CD4-positive, alpha-beta T cell treated with Interleukin-17A for 1 hour (primary cell): ENCODE measurements at regions not wholly inside any gene's neighbourhood (a gene's known extent, or its start where the extent isn't known, plus 50 kb on each side); places are given as distances from the start of the nearest gene placed in this dataset.
"Not testable (repeated sequence)": the region's sequence is repeated elsewhere in the genome, so short reads cannot be mapped to it uniquely, and the experiment has no call there.

Experiments
- DNase-seq: peaks from one replicate; pipeline ENCODE4 v3.0.0-alpha.2; 2020

GRCh38 chr5:159504857-159505304, 174.6 kb upstream of the IL12B start:
- no peak for DNase-seq

DNA sequence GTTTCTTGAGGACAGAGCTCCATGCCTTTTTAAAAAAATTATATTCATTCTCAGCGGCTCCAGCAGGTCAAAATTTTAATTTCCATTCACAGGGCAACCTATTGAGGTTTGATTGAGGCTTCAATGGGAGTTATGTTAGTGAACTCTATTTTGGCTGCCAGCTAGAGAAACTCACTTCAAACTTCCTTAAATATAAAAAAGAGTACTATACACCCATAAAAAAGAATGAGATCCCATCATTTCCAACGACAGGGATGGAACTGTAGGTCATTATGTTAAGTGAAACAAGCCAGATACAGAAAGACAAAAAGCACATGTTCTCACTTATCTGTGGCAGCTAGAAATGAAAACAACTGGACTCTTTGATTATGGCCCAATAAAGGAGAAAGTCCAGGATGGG, 176.8 kb upstream of the IL12B start:
- DNase-seq, result no peak

DNA sequence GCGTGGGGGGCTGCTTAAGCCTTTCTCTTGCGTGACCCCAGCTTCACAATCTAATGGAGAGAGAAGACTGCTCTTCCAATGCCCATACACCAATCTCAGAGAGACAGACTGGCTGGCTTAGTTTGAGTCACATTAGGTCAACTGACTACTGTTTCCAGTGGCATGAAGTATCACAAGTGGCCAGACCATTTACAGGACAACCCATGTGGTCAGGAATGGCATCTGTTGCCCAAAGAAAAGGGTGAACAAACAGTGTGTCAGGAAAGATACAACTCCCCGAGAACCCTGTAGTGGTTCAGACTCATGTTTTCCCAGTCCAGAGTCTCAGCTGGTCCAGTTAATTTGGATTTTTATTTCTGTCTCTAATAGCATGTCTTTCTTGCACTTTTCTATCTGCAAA, 177.4 kb upstream of the IL12B start:
- no peak for DNase-seq

GRCh38 chr5:159508344-159508743, 178.1 kb upstream of the IL12B start:
- no peak for DNase-seq

DNA sequence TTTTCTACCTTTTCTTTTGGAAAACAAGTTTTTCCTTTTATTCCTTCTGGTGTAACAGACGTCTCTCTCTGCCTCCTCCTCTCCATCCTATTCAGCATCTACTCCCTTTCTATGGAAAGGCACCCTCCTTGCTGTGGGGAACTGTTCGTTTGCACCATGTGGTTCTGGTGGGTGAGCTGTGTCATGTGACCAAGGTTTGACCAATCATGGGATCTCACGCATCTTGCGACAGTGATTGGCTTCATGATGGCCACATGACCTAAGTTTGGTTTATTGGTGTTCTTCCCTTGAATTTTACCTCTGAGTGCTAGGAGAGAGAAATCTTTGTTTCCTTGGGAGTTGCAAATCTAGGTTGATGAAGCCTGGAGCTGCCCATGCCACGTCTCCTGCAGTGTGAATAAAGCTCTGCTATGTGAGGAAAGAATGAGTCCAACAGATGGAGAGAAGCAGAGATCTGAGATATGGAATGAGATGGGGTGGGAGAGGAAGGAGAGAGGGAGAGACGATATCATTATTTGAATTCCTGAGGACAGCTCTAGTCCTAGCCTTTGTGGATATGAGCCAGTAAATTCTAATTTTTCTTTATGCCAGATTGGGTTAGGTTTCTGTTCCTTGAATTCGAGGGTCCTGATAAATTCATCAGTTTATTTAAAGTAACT, 178.8 kb upstream of the IL12B start:
- DNase-seq, result no peak

- no peak for DNase-seq
Observed at GRCh38 chr5:159510282-159510681, 180.0 kb upstream of the IL12B start.

- DNase-seq, result no peak
Observed at GRCh38 chr5:159511570-159511969, 181.3 kb upstream of the IL12B start.

DNA sequence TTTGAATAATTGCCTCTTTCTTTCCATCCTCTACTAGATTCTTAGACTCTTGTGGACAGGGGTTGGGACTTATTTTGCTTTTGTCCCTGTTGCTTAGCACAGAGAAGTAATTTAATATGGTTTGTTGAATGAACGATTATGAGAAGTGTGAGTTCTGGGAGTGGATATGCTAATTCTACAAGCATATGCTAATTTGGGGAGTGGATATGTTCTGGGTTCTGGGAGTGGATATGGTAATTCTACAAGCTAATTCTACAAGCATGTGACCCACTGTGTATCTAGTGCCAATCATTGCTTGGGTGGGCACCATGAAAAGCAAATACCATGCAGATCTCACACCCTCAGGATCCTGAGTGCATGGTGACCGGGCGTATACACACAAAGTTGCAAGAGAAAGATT, 181.8 kb upstream of the IL12B start:
- DNase-seq, result no peak

- no peak for DNase-seq
Observed at GRCh38 chr5:159514229-159514810, 184.0 kb upstream of the IL12B start.

DNA sequence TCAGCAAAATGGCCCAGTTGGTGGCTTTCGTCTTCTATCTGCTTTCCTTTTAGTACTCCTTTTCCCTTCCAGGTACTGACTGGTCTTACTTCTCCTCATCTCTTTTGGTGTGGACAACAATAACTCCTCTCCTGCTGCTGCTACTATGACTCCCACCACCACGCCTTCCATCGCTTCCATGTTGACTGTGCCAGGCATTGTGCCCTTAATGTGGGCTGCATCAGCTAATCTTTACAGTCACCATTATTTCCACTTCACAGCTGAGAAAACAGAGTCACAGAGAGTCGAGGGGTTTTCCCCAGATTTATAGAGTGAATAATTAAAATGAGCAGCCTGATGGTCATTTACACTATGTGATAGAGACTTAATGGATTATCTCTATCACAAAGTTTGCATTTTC, 184.9 kb upstream of the IL12B start:
- DNase-seq, result no peak

GRCh38 chr5:159515909-159516415, 185.7 kb upstream of the IL12B start:
- DNase-seq, result peak; percentile 72

DNA sequence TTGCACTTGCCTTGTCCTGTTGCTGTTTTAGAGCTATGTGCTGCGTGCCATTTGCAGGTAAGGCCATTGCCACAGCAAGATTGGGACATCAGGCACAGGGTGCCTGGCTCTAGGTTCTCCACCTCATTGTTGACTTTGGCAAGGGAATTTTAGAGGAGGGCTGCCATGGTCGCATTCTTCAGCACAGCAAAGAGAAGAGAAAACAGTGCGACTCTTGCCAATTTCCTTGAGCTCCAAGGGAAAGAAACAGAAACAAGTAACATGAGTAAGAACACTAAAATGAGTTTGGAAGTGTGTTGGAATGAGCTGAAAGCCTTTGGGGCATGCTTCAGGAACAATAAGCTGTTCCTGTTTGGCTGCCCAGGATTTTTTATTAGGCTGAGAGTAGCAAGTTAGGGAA, 188.1 kb upstream of the IL12B start:
- DNase-seq, result no peak

DNA sequence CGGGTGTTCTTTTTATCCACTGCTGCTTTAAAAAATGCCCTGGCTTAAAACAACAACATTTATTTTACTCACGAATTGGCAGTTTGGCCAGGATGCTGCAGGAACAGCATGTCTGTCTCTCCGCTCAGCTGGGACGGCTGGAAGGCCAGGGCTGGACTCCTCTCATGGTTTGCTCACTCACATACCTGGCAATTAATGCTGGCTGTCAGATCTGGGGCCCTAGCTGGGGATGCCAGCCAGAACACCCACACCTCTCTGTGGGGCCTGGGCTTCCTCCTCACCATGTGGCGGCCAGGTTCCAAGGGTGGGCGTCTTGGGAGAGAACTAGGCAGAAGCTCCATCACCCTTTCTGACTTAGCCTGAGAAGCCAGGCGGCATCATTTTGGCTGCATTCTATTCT, 189.1 kb upstream of the IL12B start:
- no peak for DNase-seq

- no peak for DNase-seq
Observed at GRCh38 chr5:159522841-159523240, 192.6 kb upstream of the IL12B start.

DNA sequence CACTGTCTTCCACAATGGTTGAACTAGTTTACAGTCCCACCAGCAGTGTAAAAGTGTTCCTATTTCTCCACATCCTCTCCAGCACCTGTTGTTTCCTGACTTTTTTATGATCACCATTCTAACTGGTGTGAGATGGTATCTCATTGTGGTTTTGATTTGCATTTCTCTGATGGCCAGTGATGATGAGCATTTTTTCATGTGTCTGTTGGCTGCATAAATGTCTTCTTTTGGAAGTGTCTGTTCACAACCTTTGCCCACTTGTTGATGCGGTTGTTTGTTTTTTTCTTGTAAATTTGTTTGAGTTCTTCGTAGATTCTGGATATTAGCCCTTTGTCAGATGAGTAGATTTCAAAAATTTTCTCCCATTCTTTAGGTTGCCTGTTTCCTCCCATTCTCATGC, 194.0 kb upstream of the IL12B start:
- DNase-seq, result not testable (repeated sequence)

- no peak for DNase-seq
Observed at GRCh38 chr5:159525117-159525516, 194.8 kb upstream of the IL12B start.

- DNase-seq, result no peak
Observed at GRCh38 chr5:159527546-159528254, 197.4 kb upstream of the IL12B start.

DNA sequence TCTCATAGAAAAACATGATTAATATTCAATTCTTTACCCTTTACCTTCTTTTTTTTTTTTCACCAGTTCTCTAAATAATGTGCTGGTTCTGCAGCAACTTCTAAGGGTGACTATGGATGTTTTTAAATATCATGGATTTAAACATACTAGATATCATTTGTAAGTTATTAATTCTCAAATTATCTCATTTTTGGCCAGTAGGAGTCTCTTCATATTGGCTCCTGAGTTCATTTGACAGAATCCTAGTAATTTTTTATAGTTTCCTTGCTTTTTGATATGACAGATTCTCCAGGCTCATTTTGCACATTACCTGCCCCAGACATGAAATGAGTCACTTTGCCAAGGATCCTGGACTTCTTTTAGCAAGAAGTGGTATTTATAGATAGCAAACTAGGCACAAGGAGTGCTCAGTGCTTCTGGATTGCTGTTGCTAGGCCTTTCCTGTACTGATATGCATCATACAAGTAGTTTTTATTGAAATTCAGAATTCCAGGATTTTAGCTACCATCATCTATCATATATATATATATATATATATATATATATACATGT, 201.3 kb upstream of the IL12B start:
- DNase-seq, result no peak

DNA sequence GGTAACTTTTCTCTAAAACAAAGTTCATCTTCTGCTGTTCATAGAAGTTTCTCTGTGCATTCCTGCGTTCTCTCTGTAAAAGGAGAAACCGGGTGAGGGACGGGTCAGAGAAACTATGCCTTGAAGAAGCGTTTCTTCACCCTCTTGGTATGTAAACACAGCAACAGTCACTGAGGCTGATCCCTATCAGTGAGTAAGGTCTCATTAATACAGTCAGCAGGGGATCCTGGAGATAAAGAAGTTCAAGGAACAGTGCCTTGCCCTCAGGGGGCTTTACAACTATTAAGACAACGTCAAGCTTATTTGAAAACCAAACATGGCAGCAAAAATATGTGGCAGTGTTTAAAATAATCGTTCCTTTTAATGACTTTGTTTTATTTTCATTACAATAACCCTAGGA, 202.9 kb upstream of the IL12B start:
- DNase-seq, result no peak

DNA sequence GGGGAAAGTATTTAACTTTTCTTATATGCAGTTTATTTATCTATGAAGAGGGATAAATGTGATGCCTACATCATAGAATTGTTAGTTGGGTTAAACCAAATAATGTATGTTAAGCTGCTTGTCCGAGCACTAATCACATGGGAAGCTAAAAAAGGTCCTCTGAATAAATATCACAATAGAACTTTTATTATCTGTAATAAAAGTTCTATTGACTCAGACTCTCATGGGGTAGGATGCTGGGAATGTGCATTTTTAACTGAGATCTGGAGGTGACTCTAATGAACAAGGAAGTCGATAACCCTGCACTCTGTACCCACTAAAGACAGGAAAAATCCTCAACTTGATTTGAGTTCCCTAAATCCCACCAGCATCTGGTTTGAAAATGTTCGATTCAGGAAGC, 205.9 kb upstream of the IL12B start:
- DNase-seq, result no peak

DNA sequence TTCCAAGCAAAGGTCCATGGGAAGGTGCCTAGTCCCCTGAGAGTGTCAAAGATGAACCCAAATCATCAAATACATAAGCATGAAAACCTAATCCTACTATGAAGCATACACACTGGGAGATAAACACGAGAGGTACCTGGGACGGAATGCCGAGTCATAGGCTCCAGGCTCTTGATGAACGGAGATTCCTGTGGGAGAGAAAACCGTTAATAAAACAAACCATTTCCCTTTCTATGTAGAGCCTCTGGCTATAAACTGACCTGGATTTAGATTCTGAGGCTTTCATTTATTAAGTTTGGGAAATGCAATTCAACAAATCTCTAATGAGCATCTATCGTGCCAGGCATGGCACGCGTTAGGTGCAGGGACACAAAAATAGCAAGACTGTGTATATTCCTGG, 206.4 kb upstream of the IL12B start:
- DNase-seq, result no peak

DNA sequence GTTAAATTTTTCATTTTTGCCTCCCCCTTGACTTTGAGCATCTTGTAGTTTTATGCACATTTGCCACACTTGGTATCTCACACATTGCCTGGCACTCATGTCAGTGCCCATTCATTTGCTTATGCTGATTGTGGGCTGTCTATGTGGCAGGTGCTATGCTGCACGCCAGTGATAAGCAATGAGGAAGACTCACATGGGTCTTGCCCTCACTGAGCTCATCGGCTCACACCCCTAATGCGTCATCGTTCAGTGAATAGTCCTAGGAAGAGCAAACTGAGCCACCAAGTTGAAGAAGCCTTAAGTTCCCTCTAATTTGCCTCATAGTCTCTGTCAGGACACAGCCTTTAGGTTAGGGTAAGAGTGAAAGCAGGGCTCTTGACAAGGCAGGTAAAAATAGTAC, 209.4 kb upstream of the IL12B start:
- no peak for DNase-seq

DNA sequence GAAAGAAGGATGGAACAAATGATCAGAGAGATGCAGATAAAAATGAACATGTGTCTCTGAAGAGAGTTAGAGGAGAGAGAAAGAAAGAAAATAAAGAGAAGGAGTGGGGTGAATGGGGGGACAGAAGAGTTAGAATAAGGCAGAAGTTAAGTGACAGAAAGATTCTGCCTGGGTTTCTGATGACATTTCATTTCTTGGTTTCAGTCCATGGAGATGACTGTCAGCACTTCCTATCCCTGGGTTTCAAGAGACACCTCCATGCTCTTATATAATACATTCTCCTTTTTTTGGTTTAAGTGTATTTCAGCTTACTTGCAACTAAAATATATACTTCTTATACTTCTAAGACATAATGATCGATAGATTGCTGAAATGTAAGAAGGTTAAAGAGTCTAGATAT, 213.0 kb upstream of the IL12B start:
- DNase-seq, result no peak

DNA sequence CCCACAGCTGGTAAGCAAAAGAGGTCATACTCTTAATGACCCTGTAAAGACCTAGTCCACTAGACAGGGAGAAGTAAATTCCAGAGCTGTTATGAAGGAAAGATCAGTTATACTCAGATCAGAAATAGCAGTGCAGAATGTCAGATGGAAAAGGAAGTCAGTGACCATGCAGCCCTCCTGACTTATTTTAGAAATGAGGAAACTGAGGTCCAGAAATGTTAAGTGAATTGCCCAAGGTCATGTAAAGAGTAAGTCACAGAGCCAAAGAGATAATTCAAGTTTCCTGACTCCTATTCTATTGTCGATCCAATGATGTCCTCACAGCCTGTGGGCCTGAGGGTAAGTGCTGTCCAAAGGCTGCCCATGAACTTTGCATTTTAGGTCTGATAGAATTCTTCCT, 214.9 kb upstream of the IL12B start:
- no peak for DNase-seq
